GM12891 (cell line): ENCODE measurements at regions not wholly inside any gene's neighbourhood (a gene's known extent, or its start where the extent isn't known, plus 50 kb on each side); places are given as distances from the start of the nearest gene placed in this dataset.

ENCODE experiments used
- DNase-seq: peaks from one replicate; pipeline ENCODE4 v3.0.0; 2011; ENCODE audit warnings: low spot score; ENCODE audit not compliant: insufficient read length
- FAIRE-seq: peaks from 2 replicates; lab custom pipeline; 2011; peaks lifted over from hg19 to GRCh38; lab: Jason Lieb, UNC
- PAX5 ChIP-seq: IDR thresholded peaks from 2 replicates; pipeline ENCODE4 v1.6.1; 2011; ENCODE audit warnings: low read length, moderate library complexity, mild to moderate bottlenecking; ENCODE audit not compliant: insufficient read depth, severe bottlenecking
- POLR2A ChIP-seq: IDR thresholded peaks from 2 replicates; pipeline ENCODE4 v1.6.1; 2011; ENCODE audit warnings: low read depth, low read length, control low read depth
- POLR2AphosphoS5 ChIP-seq: IDR thresholded peaks from 2 replicates; pipeline ENCODE4 v1.6.1; 2011; ENCODE audit warnings: low read depth, low read length, control low read depth
- POU2F2 ChIP-seq: IDR thresholded peaks from 2 replicates; pipeline ENCODE4 v1.6.1; 2011; ENCODE audit warnings: low read depth, mild to moderate bottlenecking, control low read depth, low read length, moderate library complexity
- SPI1 ChIP-seq: IDR thresholded peaks from 2 replicates; pipeline ENCODE4 v1.6.1; 2011; ENCODE audit warnings: low read depth, low read length, control low read depth
- TAF1 ChIP-seq: IDR thresholded peaks from 2 replicates; pipeline ENCODE4 v1.6.1; 2011; ENCODE audit warnings: low read depth, low read length, control low read depth

DNA sequence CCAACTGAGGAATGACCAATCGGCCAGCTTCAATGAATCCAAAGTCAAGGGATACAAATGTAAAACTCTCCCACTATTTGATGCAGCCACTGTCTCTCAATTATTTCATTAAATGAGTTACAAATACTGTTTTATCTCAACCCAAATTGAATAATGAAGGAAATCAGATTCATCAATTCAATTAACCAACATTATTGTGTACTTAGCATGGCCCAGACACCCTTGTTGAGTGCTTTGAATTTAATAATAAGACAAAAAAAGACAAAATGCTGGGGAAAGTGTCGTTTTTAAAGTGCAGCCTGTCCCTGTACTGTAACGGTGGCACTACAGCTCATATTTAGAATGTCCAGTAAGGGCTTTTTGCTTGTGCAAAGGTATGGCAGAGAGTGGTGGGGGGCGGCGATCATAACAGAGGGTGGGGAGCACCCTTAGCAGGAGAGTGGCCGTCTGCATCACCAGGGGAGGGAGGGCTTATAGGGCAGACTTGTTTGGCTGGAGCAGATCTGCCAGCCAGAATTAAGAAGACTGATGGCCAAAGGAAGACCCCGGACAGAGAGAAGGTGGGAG is 123.8 kb upstream of the GALNT2 start:
- FAIRE-seq, result no peak
- DNase-seq, result no peak
- no peak for TF ChIP-seq SPI1
- TF ChIP-seq POU2F2, result no peak
- TF ChIP-seq PAX5, result no peak
- no peak for TF ChIP-seq POLR2AphosphoS5
- TF ChIP-seq POLR2A, result no peak
- TF ChIP-seq TAF1, result no peak

GRCh38 chr1:229943988-229944743 is 122.9 kb upstream of the GALNT2 start:
- no peak for DNase-seq
- no peak for FAIRE-seq
- TF ChIP-seq SPI1 (no peak), POU2F2 (no peak), POLR2AphosphoS5 (no peak), POLR2A (no peak), PAX5 (no peak), TAF1 (no peak)

DNA sequence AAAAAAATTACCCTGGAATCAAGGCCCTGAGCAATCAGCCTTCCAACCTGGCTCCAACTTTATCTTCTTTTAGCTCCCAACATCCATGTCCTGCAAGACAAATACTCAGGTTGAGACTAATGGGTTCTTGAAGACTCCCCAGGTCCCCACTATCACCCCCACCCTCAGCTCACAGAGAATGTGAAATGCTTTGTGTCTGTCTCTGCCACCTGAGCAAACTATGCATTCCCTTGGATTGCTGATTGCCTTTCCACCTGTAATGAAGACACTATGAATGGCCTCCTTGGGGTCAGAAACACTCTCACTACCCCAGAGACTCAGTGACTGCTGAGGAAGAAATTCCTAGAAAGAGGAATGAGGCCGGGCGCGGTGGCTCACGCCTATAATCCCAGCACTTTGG is 121.2 kb upstream of the GALNT2 start:
- DNase-seq (no peak), FAIRE-seq (no peak)
- no peak for TF ChIP-seq PAX5
- TF ChIP-seq TAF1, result no peak
- TF ChIP-seq SPI1, result no peak
- no peak for TF ChIP-seq POU2F2
- no peak for TF ChIP-seq POLR2AphosphoS5
- no peak for TF ChIP-seq POLR2A

- TF ChIP-seq POU2F2, result no peak
- TF ChIP-seq POLR2AphosphoS5, result no peak
- no peak for TF ChIP-seq PAX5
- no peak for TF ChIP-seq TAF1
- no peak for TF ChIP-seq POLR2A
- no peak for TF ChIP-seq SPI1
- no peak for DNase-seq
- FAIRE-seq, result no peak
Observed at GRCh38 chr1:229947968-229948367, 119.1 kb upstream of the GALNT2 start.

GRCh38 chr1:229948438-229948837 is 118.6 kb upstream of the GALNT2 start:
- DNase-seq, result no peak
- TF ChIP-seq TAF1, result no peak
- TF ChIP-seq POU2F2, result no peak
- FAIRE-seq, result no peak

GRCh38 chr1:229949500-229949899 is 117.5 kb upstream of the GALNT2 start:
- TF ChIP-seq PAX5 (no peak), POLR2A (no peak), POLR2AphosphoS5 (no peak), TAF1 (no peak), SPI1 (no peak), POU2F2 (no peak)
- DNase-seq (no peak), FAIRE-seq (no peak)

DNA sequence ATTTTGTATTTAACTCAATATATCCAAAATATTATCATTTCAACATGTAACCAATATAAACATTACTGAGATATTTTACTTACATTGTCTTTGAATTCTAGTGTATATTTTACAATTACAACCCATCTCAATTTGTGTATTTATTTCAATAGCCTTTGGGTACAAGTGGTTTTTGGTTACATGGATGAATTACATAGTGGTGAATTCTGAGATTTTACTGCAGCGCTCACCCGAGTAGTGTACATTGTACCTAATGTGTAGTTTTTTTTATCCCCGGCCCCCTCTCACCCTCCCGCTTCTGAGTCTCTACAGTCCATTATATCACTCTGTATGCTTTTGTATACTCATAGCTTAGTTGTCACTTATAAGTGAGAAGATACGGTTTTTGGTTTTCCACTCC is 117.0 kb upstream of the GALNT2 start:
- no peak for DNase-seq
- TF ChIP-seq POLR2A, result no peak
- TF ChIP-seq POU2F2, result no peak
- TF ChIP-seq PAX5, result no peak
- no peak for TF ChIP-seq SPI1
- no peak for TF ChIP-seq POLR2AphosphoS5
- no peak for TF ChIP-seq TAF1
- no peak for FAIRE-seq

GRCh38 chr1:229950908-229951307 is 116.1 kb upstream of the GALNT2 start:
- TF ChIP-seq POLR2AphosphoS5 (no peak), POLR2A (no peak), PAX5 (no peak), SPI1 (no peak), POU2F2 (no peak), TAF1 (no peak)
- FAIRE-seq (no peak), DNase-seq (no peak)

- FAIRE-seq, result no peak
- no peak for DNase-seq
- TF ChIP-seq SPI1 (no peak), POLR2AphosphoS5 (no peak), TAF1 (no peak), POLR2A (no peak), POU2F2 (no peak)
Observed at GRCh38 chr1:229951856-229952534, 115.0 kb upstream of the GALNT2 start.
